Mesothelial cell of epicardium (in vitro differentiated cells): ENCODE measurements at regions not wholly inside any gene's neighbourhood (a gene's known extent, or its start where the extent isn't known, plus 50 kb on each side); places are given as distances from the start of the nearest gene placed in this dataset.
"Not testable (repeated sequence)": the region's sequence is repeated elsewhere in the genome, so short reads cannot be mapped to it uniquely, and the experiment has no call there.

Experiments
- DNase-seq, 2 experiments: peaks; one replicate each; pipeline ENCODE4 v3.0.0; 2021; ENCODE audit warnings: low spot score in 2 of 2; ENCODE audit not compliant: unreplicated experiment in 2 of 2
- H3K27ac Mint-ChIP-seq: 2 replicates; pipeline ENCODE4 v1.8.0; 2021; ENCODE audit warnings: mixed read lengths
- H3K27me3 Mint-ChIP-seq: 2 replicates; pipeline ENCODE4 v1.8.0; 2021; ENCODE audit warnings: low read depth, mixed read lengths
- H3K36me3 Mint-ChIP-seq: 2 replicates; pipeline ENCODE4 v1.8.0; 2021; ENCODE audit warnings: mixed read lengths
- H3K4me1 Mint-ChIP-seq: 2 replicates; pipeline ENCODE4 v1.8.0; 2021; ENCODE audit warnings: mixed read lengths
- H3K4me3 Mint-ChIP-seq: 2 replicates; pipeline ENCODE4 v1.8.0; 2021; ENCODE audit warnings: mild to moderate bottlenecking, moderate library complexity, mixed read lengths
- H3K9me3 Mint-ChIP-seq: 2 replicates; pipeline ENCODE4 v1.8.0; 2021; ENCODE audit warnings: mixed read lengths
- CTCF ChIP-seq: fragments of 200-600 bp; sonication (generic); IDR thresholded peaks from one replicate; pipeline ENCODE4 v1.5.0; 2021; ENCODE audit warnings: antibody characterized with exemption; ENCODE audit not compliant: unreplicated experiment

GRCh38 chr6:67475700-67476099 lies 1159.4 kb upstream of the ADGRB3 start:
- Mint-ChIP-seq H3K9me3 (peaks cover 5% of the 10 kb centered on the region), H3K4me3 (no peak overlapping the region), H3K36me3 (no peaks in the 10 kb centered on the region), H3K4me1 (no peaks in the 10 kb centered on the region), H3K27ac (no peak overlapping the region), H3K27me3 (no peaks in the 10 kb centered on the region)
- no peak for DNase-seq
- no peak for TF ChIP-seq CTCF

- peaks cover 22% of the 10 kb centered on the region for H3K9me3 Mint-ChIP-seq
- H3K27me3 Mint-ChIP-seq: no peaks in the 10 kb centered on the region
- no peak for DNase-seq
- no peaks in the 10 kb centered on the region for H3K4me1 Mint-ChIP-seq
- H3K36me3 Mint-ChIP-seq: no peaks in the 10 kb centered on the region
- H3K4me3 Mint-ChIP-seq: no peak overlapping the region
- H3K27ac Mint-ChIP-seq: no peak overlapping the region
- no peak for TF ChIP-seq CTCF
Measured at GRCh38 chr6:67467341-67467740, 1167.7 kb upstream of the ADGRB3 start.

- not testable (repeated sequence) for H3K27ac Mint-ChIP-seq, H3K36me3 Mint-ChIP-seq, H3K4me3 Mint-ChIP-seq, DNase-seq, H3K4me1 Mint-ChIP-seq, H3K27me3 Mint-ChIP-seq
- H3K9me3 Mint-ChIP-seq: peaks cover 52% of the 10 kb centered on the region
Measured at GRCh38 chr6:67462725-67463124, 1172.4 kb upstream of the ADGRB3 start.

GRCh38 chr6:67459556-67459955 lies 1175.5 kb upstream of the ADGRB3 start:
- TF ChIP-seq CTCF: no peak
- Mint-ChIP-seq H3K27me3 (no peaks in the 10 kb centered on the region), H3K4me3 (no peak overlapping the region), H3K27ac (no peak overlapping the region), H3K4me1 (no peaks in the 10 kb centered on the region), H3K9me3 (peaks cover 51% of the 10 kb centered on the region), H3K36me3 (no peaks in the 10 kb centered on the region)
- no peak for DNase-seq

- H3K36me3 Mint-ChIP-seq: no peaks in the 10 kb centered on the region
- H3K27me3 Mint-ChIP-seq: no peaks in the 10 kb centered on the region
- no peak for TF ChIP-seq CTCF
- no peaks in the 10 kb centered on the region for H3K4me1 Mint-ChIP-seq
- no peak overlapping the region for H3K4me3 Mint-ChIP-seq
- H3K27ac Mint-ChIP-seq: no peak overlapping the region
- peaks cover 51% of the 10 kb centered on the region for H3K9me3 Mint-ChIP-seq
- no peak for DNase-seq
Measured at GRCh38 chr6:67458265-67458664, 1176.8 kb upstream of the ADGRB3 start.

GRCh38 chr6:67451874-67452273 lies 1183.2 kb upstream of the ADGRB3 start:
- no peaks in the 10 kb centered on the region for H3K36me3 Mint-ChIP-seq
- H3K4me1 Mint-ChIP-seq: no peaks in the 10 kb centered on the region
- H3K27me3 Mint-ChIP-seq: peaks cover 1% of the 10 kb centered on the region
- TF ChIP-seq CTCF: no peak
- no peak overlapping the region for H3K27ac Mint-ChIP-seq
- DNase-seq: no peak
- no peak overlapping the region for H3K4me3 Mint-ChIP-seq
- H3K9me3 Mint-ChIP-seq: peaks cover 7% of the 10 kb centered on the region
